SK-N-SH treated with all-trans-retinoic acid at 6 μM for 48 hours (cell line): ENCODE measurements at regions not wholly inside any gene's neighbourhood (a gene's known extent, or its start where the extent isn't known, plus 50 kb on each side); places are given as distances from the start of the nearest gene placed in this dataset.

Experiments
- ARNTL ChIP-seq: fragments of 450-650 bp; formaldehyde crosslinking; IDR thresholded peaks from 2 replicates; pipeline ENCODE4 v1.5.0; 2020; ENCODE audit warnings: low read depth, mild to moderate bottlenecking, moderate library complexity, borderline replicate concordance
- CREB5 ChIP-seq: fragments of 250-450 bp; sonication (Bioruptor Pico); IDR thresholded peaks from 2 replicates; pipeline ENCODE4 v1.5.1; 2020; ENCODE audit warnings: low read depth, mild to moderate bottlenecking, moderate library complexity
- ESRRG ChIP-seq: fragments of 250-450 bp; sonication (Bioruptor Pico); IDR thresholded peaks from 2 replicates; pipeline ENCODE4 v1.6.1; 2021; ENCODE audit warnings: mild to moderate bottlenecking
- GLIS3 ChIP-seq: fragments of 250-450 bp; sonication (Bioruptor Pico); IDR thresholded peaks from 2 replicates; pipeline ENCODE4 v1.5.0; 2020; ENCODE audit warnings: mild to moderate bottlenecking, moderate library complexity
- PATZ1 ChIP-seq: fragments of 250-450 bp; sonication (Bioruptor Pico); IDR thresholded peaks from 2 replicates; pipeline ENCODE4 v1.8.0; 2020; ENCODE audit warnings: mild to moderate bottlenecking, moderate library complexity, borderline replicate concordance
- POU6F1 ChIP-seq: fragments of 250-450 bp; sonication (Bioruptor Pico); IDR thresholded peaks from 2 replicates; pipeline ENCODE4 v1.8.0; 2021; ENCODE audit warnings: low read depth, mild to moderate bottlenecking, moderate library complexity, borderline replicate concordance
- RARB ChIP-seq: fragments of 250-450 bp; sonication (Bioruptor Pico); IDR thresholded peaks from 2 replicates; pipeline ENCODE4 v1.8.0; 2021; ENCODE audit warnings: mild to moderate bottlenecking, moderate library complexity
- TCF4 ChIP-seq: fragments of 250-450 bp; sonication (Bioruptor Pico); IDR thresholded peaks from 2 replicates; pipeline ENCODE4 v1.8.0; 2021; ENCODE audit warnings: mild to moderate bottlenecking, moderate library complexity, borderline replicate concordance
- TOX ChIP-seq: fragments of 250-450 bp; sonication (Bioruptor Pico); IDR thresholded peaks from 2 replicates; pipeline ENCODE4 v1.8.0; 2021; ENCODE audit warnings: mild to moderate bottlenecking, moderate library complexity, borderline replicate concordance
- ZFP30 ChIP-seq: fragments of 450-650 bp; formaldehyde crosslinking; IDR thresholded peaks from 2 replicates; pipeline ENCODE4 v1.5.0; 2022; ENCODE audit warnings: mild to moderate bottlenecking, moderate library complexity
- ZNF8 ChIP-seq: fragments of 450-650 bp; formaldehyde crosslinking; IDR thresholded peaks from 2 replicates; pipeline ENCODE4 v1.5.0; 2020; ENCODE audit warnings: mild to moderate bottlenecking, moderate library complexity

- TF ChIP-seq POU6F1 (CRISPR knock-in tag) (no peak), PATZ1 (CRISPR knock-in tag) (no peak), ZFP30 (no peak), ARNTL (no peak), RARB (CRISPR knock-in tag) (no peak), TOX (CRISPR knock-in tag) (no peak), ESRRG (CRISPR knock-in tag) (no peak), TCF4 (no peak), CREB5 (CRISPR knock-in tag) (no peak), ZNF8 (no peak), GLIS3 (CRISPR knock-in tag) (no peak)
Measured at GRCh38 chr5:26700759-26701384, 337.5 kb downstream of the CDH9 start.
